IMR-90 (cell line): ENCODE measurements at regions not wholly inside any gene's neighbourhood (a gene's known extent, or its start where the extent isn't known, plus 50 kb on each side); places are given as distances from the start of the nearest gene placed in this dataset.

Source experiments
- ATAC-seq: fragments of 200-7000 bp; cut with Tn5 transposase; 2 replicates; pipeline ENCODE4 v1.9.1; 2020; ENCODE audit warnings: low read depth, mild to moderate bottlenecking, moderate library complexity
- BruUV-seq: library from RNA; stranded (reverse); fragments of 400-500 nt; replicated peaks from 2 replicates; lab custom pipeline; 2021; lab: Mats Ljungman, UMichigan
- CTCF ChIA-PET: fragments of 300-600 bp; formaldehyde crosslinking; extraction: SDS; loops from one replicate; lab custom pipeline; 2021; ENCODE audit warnings: antibody characterized with exemption; lab: Yijun Ruan, JAX
- POLR2A ChIA-PET: fragments of 300-600 bp; sonication (Branson Sonifier 250); formaldehyde crosslinking; loops from one replicate; lab custom pipeline; 2022; ENCODE audit warnings: antibody characterized with exemption; ENCODE audit not compliant: unreplicated experiment; lab: Charles Lee
- DNase-seq: peaks from one replicate; pipeline ENCODE4 v3.0.0; 2013
- H2AFZ ChIP-seq: replicated peaks from 2 replicates; pipeline ENCODE3; 2013; ENCODE audit warnings: low read length, mild to moderate bottlenecking; ENCODE audit not compliant: poor library complexity
- H2AK5ac ChIP-seq: 2 replicates; pipeline ENCODE4 v1.6.1; 2013; ENCODE audit warnings: low read depth, low read length, inconsistent platforms
- H2AK9ac ChIP-seq: replicated peaks from 2 replicates; pipeline ENCODE3; 2013; ENCODE audit warnings: mild to moderate bottlenecking, low read depth, low read length, moderate library complexity; ENCODE audit not compliant: poor library complexity
- H2BK120ac ChIP-seq: 2 replicates; pipeline ENCODE4 v1.6.1; 2013; ENCODE audit warnings: low read depth, low read length, inconsistent platforms
- H2BK15ac ChIP-seq: 3 replicates; pipeline ENCODE4 v1.6.1; 2013; ENCODE audit warnings: low read depth, low read length, inconsistent platforms
- H2BK20ac ChIP-seq: 2 replicates; pipeline ENCODE4 v1.6.1; 2013; ENCODE audit warnings: low read depth, mild to moderate bottlenecking, inconsistent platforms, low read length, moderate library complexity
- H2BK5ac ChIP-seq: 2 replicates; pipeline ENCODE4 v1.6.1; 2013; ENCODE audit warnings: mild to moderate bottlenecking, low read depth, low read length, inconsistent platforms; ENCODE audit not compliant: poor library complexity, severe bottlenecking
- H3K14ac ChIP-seq: replicated peaks from 2 replicates; pipeline ENCODE4 v1.6.1; 2013; ENCODE audit warnings: low read depth, low read length, inconsistent platforms
- H3K18ac ChIP-seq: 2 replicates; pipeline ENCODE4 v1.6.1; 2013; ENCODE audit warnings: low read depth, low read length, control low read depth
- H3K23ac ChIP-seq: 2 replicates; pipeline ENCODE4 v1.6.1; 2013; ENCODE audit warnings: low read depth, low read length, inconsistent platforms
- H3K27ac ChIP-seq: 2 replicates; pipeline ENCODE4 v1.5.1; 2013; ENCODE audit warnings: mild to moderate bottlenecking, control low read depth, low read length; ENCODE audit not compliant: insufficient read depth
- H3K27me3 ChIP-seq: 2 replicates; pipeline ENCODE4 v1.6.1; 2013; ENCODE audit warnings: low read length; ENCODE audit not compliant: control insufficient read depth, insufficient read depth
- H3K36me3 ChIP-seq: 2 replicates; pipeline ENCODE4 v1.6.1; 2013; ENCODE audit warnings: low read length, mixed read lengths; ENCODE audit not compliant: control insufficient read depth, insufficient read depth
- H3K4ac ChIP-seq: 2 replicates; pipeline ENCODE4 v1.6.1; 2013; ENCODE audit warnings: low read depth, low read length, inconsistent platforms
- H3K4me1 ChIP-seq: 2 replicates; pipeline ENCODE4 v1.6.1; 2013; ENCODE audit warnings: low read length, mixed read lengths; ENCODE audit not compliant: control insufficient read depth, insufficient read depth
- H3K4me2 ChIP-seq: 2 replicates; pipeline ENCODE4 v1.6.1; 2013; ENCODE audit warnings: low read depth, mild to moderate bottlenecking, control low read depth, low read length, moderate library complexity
- H3K4me3 ChIP-seq: 2 replicates; pipeline ENCODE4 v1.5.1; 2013; ENCODE audit warnings: low read depth, mild to moderate bottlenecking, control low read depth, low read length, moderate library complexity; ENCODE audit not compliant: insufficient read depth
- H3K56ac ChIP-seq: 2 replicates; pipeline ENCODE4 v1.6.1; 2013; ENCODE audit warnings: low read length, inconsistent platforms; ENCODE audit not compliant: insufficient read depth; ENCODE audit errors: extremely low read depth
- H3K79me1 ChIP-seq, 2 experiments: 2 replicates each; pipeline ENCODE4 v1.6.1; 2013; ENCODE audit warnings: low read length in 2 of 2, inconsistent platforms in 1 of 2, low read depth in 1 of 2
- H3K9ac ChIP-seq: 2 replicates; pipeline ENCODE4 v1.6.1; 2013; ENCODE audit warnings: low read depth, low read length, control low read depth
- H3K9me1 ChIP-seq: 2 replicates; pipeline ENCODE4 v1.6.1; 2013; ENCODE audit warnings: low read length, inconsistent platforms; ENCODE audit not compliant: insufficient read depth
- H3K9me3 ChIP-seq: 2 replicates; pipeline ENCODE4 v1.6.1; 2013; ENCODE audit warnings: low read length; ENCODE audit not compliant: control insufficient read depth, insufficient read depth
- H4K20me1 ChIP-seq: 2 replicates; pipeline ENCODE4 v1.6.1; 2013; ENCODE audit warnings: low read length, inconsistent platforms; ENCODE audit not compliant: insufficient read depth
- H4K5ac ChIP-seq: 2 replicates; pipeline ENCODE4 v1.6.1; 2013; ENCODE audit warnings: mild to moderate bottlenecking, low read depth, low read length, control low read depth
- H4K8ac ChIP-seq, 2 experiments: 2 replicates each; pipeline ENCODE4 v1.6.1; 2013; ENCODE audit warnings: low read depth in 2 of 2, low read length in 2 of 2, control low read depth in 1 of 2, inconsistent platforms in 1 of 2
- H4K91ac ChIP-seq: 2 replicates; pipeline ENCODE4 v1.6.1; 2013; ENCODE audit warnings: low read depth, low read length, inconsistent platforms; ENCODE audit not compliant: insufficient read depth
- BHLHE40 ChIP-seq: fragments of 150-350 bp; IDR thresholded peaks from 2 replicates; pipeline ENCODE4 v1.6.1; 2016; ENCODE audit warnings: mild to moderate bottlenecking, low read depth, low read length
- CEBPB ChIP-seq: IDR thresholded peaks from 2 replicates; pipeline ENCODE4 v1.6.1; 2012; ENCODE audit warnings: low read depth, low read length, improper control_type of control experiment
- CHD1 ChIP-seq: IDR thresholded peaks from 2 replicates; pipeline ENCODE4 v1.6.1; 2012; ENCODE audit warnings: low read depth, low read length, improper control_type of control experiment
- FOS ChIP-seq: fragments of 150-350 bp; IDR thresholded peaks from 2 replicates; pipeline ENCODE4 v1.6.1; 2016; ENCODE audit warnings: low read depth, low read length
- MAFK ChIP-seq: IDR thresholded peaks from 2 replicates; pipeline ENCODE4 v1.6.1; 2012; ENCODE audit warnings: low read depth, low read length, improper control_type of control experiment
- MAZ ChIP-seq: IDR thresholded peaks from 2 replicates; pipeline ENCODE4 v1.6.1; 2012; ENCODE audit warnings: low read depth, mild to moderate bottlenecking, low read length, improper control_type of control experiment, moderate library complexity, borderline replicate concordance
- MXI1 ChIP-seq: IDR thresholded peaks from 2 replicates; pipeline ENCODE4 v1.6.1; 2012; ENCODE audit warnings: low read depth, mild to moderate bottlenecking, low read length, moderate library complexity, borderline replicate concordance
- NFE2L2 ChIP-seq: fragments of 150-350 bp; IDR thresholded peaks from 2 replicates; pipeline ENCODE4 v1.6.1; 2016; ENCODE audit warnings: low read depth, mild to moderate bottlenecking, low read length
- POLR2A ChIP-seq: IDR thresholded peaks from 2 replicates; pipeline ENCODE4 v1.6.1; 2012; ENCODE audit warnings: mild to moderate bottlenecking, low read depth, low read length
- RAD21 ChIP-seq: IDR thresholded peaks from 2 replicates; pipeline ENCODE4 v1.6.1; 2012; ENCODE audit warnings: low read length, improper control_type of control experiment
- RCOR1 ChIP-seq: IDR thresholded peaks from 2 replicates; pipeline ENCODE4 v1.6.1; 2012; ENCODE audit warnings: mild to moderate bottlenecking, low read length, improper control_type of control experiment; ENCODE audit not compliant: insufficient replicate concordance
- RFX5 ChIP-seq: IDR thresholded peaks from 2 replicates; pipeline ENCODE4 v1.8.0; 2012; ENCODE audit warnings: low read depth, mild to moderate bottlenecking, low read length, moderate library complexity
- SMC3 ChIP-seq: fragments of 150-350 bp; IDR thresholded peaks from 2 replicates; pipeline ENCODE4 v1.6.1; 2016; ENCODE audit warnings: low read depth, mild to moderate bottlenecking, antibody characterized with exemption, low read length, moderate library complexity
- WGBS, 2 experiments: methylation state at CpG; one replicate each; pipeline versions ENCODE4 v1.1.5 to v1.1.7; 2013; ENCODE audit warnings: missing lambda C conversion rate in 2 of 2; ENCODE audit not compliant: insufficient read length in 1 of 2; ENCODE audit errors: extremely low coverage in 2 of 2; 5-methylcytosine and 5-hydroxymethylcytosine counted together
- dilution Hi-C: fragments of 300-500 bp; cut with HindIII; formaldehyde crosslinking; loops from one replicate; pipeline ENCODE4 v1.14.3; 2018; ENCODE audit warnings: low sequenced_read_pairs; ENCODE audit not compliant: unreplicated experiment
- in situ Hi-C: fragments of 300-500 bp; cut with MboI; formaldehyde crosslinking; loops from 3 replicates; pipeline ENCODE4 v1.14.3; 2019; ENCODE audit warnings: low sequenced_read_pairs, inconsistent platforms, mixed read lengths
- intact Hi-C: fragments of 100-400 bp; cut with micrococcal nuclease; formaldehyde crosslinking; loops from 2 replicates; pipeline ENCODE4 v1.10.0; 2022
- TF ChIP-seq, protein P1 (sequence below): conservative IDR thresholded peaks from 2 replicates; pipeline ENCODE4 v1.5.1; 2012; ENCODE audit warnings: mild to moderate bottlenecking, low read depth, low read length, improper control_type of control experiment
- TF ChIP-seq, protein P2 (sequence below): fragments of 150-350 bp; IDR thresholded peaks from 2 replicates; pipeline ENCODE4 v1.6.1; 2017; ENCODE audit warnings: mild to moderate bottlenecking, antibody characterized with exemption, low read length, low read depth
- TF ChIP-seq, protein P3 (sequence below): fragments of 150-350 bp; IDR thresholded peaks from 2 replicates; pipeline ENCODE4 v1.6.1; 2016; ENCODE audit warnings: low read depth, mild to moderate bottlenecking, low read length, moderate library complexity, borderline replicate concordance

DNA sequence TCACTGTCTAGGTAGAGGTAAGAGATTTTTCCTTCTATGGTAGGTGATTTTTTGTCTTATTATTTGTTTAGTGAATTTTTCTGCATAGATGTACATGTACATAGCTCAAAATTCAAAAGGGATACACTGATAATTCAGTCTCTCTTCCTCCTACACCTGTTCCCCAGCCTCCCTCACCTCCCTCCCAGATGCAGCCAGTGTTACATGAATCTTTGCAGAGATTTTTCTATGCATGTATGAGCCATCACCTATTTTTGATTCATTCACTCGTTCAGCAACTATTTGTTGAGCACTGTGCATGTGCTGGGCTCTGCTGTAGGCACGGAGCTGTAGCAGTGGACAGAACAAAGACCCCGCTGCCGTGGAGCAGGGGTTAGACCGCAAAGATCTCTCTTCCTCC, 218.9 kb downstream of the AACS start:
- ChIA-PET POLR2A (no interaction called here), CTCF (no interaction called here)
- no peak overlapping the region for H2BK15ac ChIP-seq
- peaks cover 15% of the 10 kb centered on the region for H3K9me3 ChIP-seq
- no peak for TF ChIP-seq FOS
- no peak for TF ChIP-seq CEBPB
- no peak for TF ChIP-seq MXI1
- TF ChIP-seq POLR2A, result no peak
- TF ChIP-seq MAZ, result no peak
- no peak for TF ChIP-seq BHLHE40
- no peak for TF ChIP-seq MAFK
- TF ChIP-seq RFX5, result no peak
- no peak for TF ChIP-seq NFE2L2
- TF ChIP-seq CHD1, result no peak
- TF ChIP-seq, protein P1, sequence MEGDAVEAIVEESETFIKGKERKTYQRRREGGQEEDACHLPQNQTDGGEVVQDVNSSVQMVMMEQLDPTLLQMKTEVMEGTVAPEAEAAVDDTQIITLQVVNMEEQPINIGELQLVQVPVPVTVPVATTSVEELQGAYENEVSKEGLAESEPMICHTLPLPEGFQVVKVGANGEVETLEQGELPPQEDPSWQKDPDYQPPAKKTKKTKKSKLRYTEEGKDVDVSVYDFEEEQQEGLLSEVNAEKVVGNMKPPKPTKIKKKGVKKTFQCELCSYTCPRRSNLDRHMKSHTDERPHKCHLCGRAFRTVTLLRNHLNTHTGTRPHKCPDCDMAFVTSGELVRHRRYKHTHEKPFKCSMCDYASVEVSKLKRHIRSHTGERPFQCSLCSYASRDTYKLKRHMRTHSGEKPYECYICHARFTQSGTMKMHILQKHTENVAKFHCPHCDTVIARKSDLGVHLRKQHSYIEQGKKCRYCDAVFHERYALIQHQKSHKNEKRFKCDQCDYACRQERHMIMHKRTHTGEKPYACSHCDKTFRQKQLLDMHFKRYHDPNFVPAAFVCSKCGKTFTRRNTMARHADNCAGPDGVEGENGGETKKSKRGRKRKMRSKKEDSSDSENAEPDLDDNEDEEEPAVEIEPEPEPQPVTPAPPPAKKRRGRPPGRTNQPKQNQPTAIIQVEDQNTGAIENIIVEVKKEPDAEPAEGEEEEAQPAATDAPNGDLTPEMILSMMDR, result no peak
- no peak for TF ChIP-seq SMC3
- TF ChIP-seq RCOR1, result no peak
- TF ChIP-seq, protein P2, sequence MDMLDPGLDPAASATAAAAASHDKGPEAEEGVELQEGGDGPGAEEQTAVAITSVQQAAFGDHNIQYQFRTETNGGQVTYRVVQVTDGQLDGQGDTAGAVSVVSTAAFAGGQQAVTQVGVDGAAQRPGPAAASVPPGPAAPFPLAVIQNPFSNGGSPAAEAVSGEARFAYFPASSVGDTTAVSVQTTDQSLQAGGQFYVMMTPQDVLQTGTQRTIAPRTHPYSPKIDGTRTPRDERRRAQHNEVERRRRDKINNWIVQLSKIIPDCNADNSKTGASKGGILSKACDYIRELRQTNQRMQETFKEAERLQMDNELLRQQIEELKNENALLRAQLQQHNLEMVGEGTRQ, result no peak
- TF ChIP-seq RAD21, result no peak
- TF ChIP-seq, protein P3, sequence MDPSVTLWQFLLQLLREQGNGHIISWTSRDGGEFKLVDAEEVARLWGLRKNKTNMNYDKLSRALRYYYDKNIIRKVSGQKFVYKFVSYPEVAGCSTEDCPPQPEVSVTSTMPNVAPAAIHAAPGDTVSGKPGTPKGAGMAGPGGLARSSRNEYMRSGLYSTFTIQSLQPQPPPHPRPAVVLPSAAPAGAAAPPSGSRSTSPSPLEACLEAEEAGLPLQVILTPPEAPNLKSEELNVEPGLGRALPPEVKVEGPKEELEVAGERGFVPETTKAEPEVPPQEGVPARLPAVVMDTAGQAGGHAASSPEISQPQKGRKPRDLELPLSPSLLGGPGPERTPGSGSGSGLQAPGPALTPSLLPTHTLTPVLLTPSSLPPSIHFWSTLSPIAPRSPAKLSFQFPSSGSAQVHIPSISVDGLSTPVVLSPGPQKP, result no peak
- no peaks in the 10 kb centered on the region for H3K9me1 ChIP-seq
- no peak overlapping the region for H3K14ac ChIP-seq
- no peaks in the 10 kb centered on the region for H3K79me1 ChIP-seq
- H4K5ac ChIP-seq, result no peak overlapping the region
- H3K18ac ChIP-seq, result no peak overlapping the region
- H3K27ac ChIP-seq, result no peak overlapping the region
- DNase-seq, result no peak
- H3K56ac ChIP-seq, result no peak overlapping the region
- no peaks in the 10 kb centered on the region for H3K36me3 ChIP-seq
- H2AK5ac ChIP-seq, result no peak overlapping the region
- intact Hi-C loops, result no loop called here
- H2BK5ac ChIP-seq, result no peak overlapping the region
- H3K9ac ChIP-seq, result no peak overlapping the region
- H3K27me3 ChIP-seq, result no peaks in the 10 kb centered on the region
- dilution Hi-C loops, result no loop called here
- H3K4me1 ChIP-seq, result no peaks in the 10 kb centered on the region
- no peak overlapping the region for H3K23ac ChIP-seq
- no peak overlapping the region for H2BK120ac ChIP-seq
- no peak overlapping the region for H4K8ac ChIP-seq
- no peak overlapping the region for H2BK20ac ChIP-seq
- no peak for ATAC-seq
- no peak overlapping the region for H2AFZ ChIP-seq
- H3K4ac ChIP-seq, result no peak overlapping the region
- H3K4me3 ChIP-seq, result no peak overlapping the region
- H4K20me1 ChIP-seq, result no peaks in the 10 kb centered on the region
- no CpG with 5 or more reads among the region's 5 CpGs for WGBS, 2 experiments
- no TSS peak for BruUV-seq
- H3K4me2 ChIP-seq, result no peak overlapping the region
- no peak overlapping the region for H4K91ac ChIP-seq
- in situ Hi-C loops, result no loop called here
- no peak overlapping the region for H2AK9ac ChIP-seq
